CD4-positive, alpha-beta T cell (primary cell): ENCODE measurements at regions not wholly inside any gene's neighbourhood (a gene's known extent, or its start where the extent isn't known, plus 50 kb on each side); places are given as distances from the start of the nearest gene placed in this dataset.

Experiments used
- ATAC-seq: fragments of 200-7000 bp; cut with Tn5 transposase; one replicate; pipeline ENCODE4 v1.10.0; 2022; ENCODE audit warnings: mild to moderate bottlenecking; ENCODE audit not compliant: poor library complexity
- CTCF ChIA-PET: fragments of 350-600 bp; sonication (Branson Sonifier 250); formaldehyde crosslinking; loops from one replicate; lab custom pipeline; 2021; ENCODE audit warnings: antibody characterized with exemption, inconsistent platforms; lab: Charles Lee
- POLR2A ChIA-PET: fragments of 350-600 bp; sonication (Branson Sonifier 250); formaldehyde crosslinking; loops from one replicate; lab custom pipeline; 2021; ENCODE audit warnings: antibody characterized with exemption, inconsistent platforms; lab: Charles Lee
- DNase-seq, 14 experiments: peaks; one replicate each; pipeline ENCODE4 v3.0.0-alpha.2; 2013 to 2020; ENCODE audit warnings: mixed read lengths in 2 of 14
- H3K27ac ChIP-seq, 2 donors: one replicate each; pipeline versions ENCODE4 v1.5.1 to v1.7.0; 2013; ENCODE audit warnings: low read length in 2 of 2, low read depth in 1 of 2, mild to moderate bottlenecking in 1 of 2
- H3K27me3 ChIP-seq, 2 experiments: 1 replicate in 1 of 2; 2 replicates in 1 of 2; pipeline versions ENCODE4 v1.6.1 to v1.7.0; 2013; ENCODE audit warnings: low read length in 2 of 2, control low read depth in 1 of 2, mild to moderate bottlenecking in 1 of 2, moderate library complexity in 1 of 2; ENCODE audit not compliant: insufficient read depth in 2 of 2, control insufficient read depth in 1 of 2
- H3K36me3 ChIP-seq: one replicate; pipeline ENCODE4 v1.6.1; 2013; ENCODE audit warnings: low read length, control low read depth; ENCODE audit not compliant: insufficient read depth
- H3K4me1 ChIP-seq: one replicate; pipeline ENCODE4 v1.6.1; 2013; ENCODE audit warnings: low read length, control low read depth; ENCODE audit not compliant: insufficient read depth
- H3K4me3 ChIP-seq: one replicate; pipeline ENCODE4 v1.5.1; 2013; ENCODE audit warnings: mild to moderate bottlenecking, low read length, moderate library complexity
- H3K9me3 ChIP-seq, 2 experiments: 1 replicate in 1 of 2; 2 replicates in 1 of 2; pipeline versions ENCODE4 v1.6.1 to v1.7.0; 2013; ENCODE audit warnings: low read length in 2 of 2, mild to moderate bottlenecking in 2 of 2, control low read depth in 1 of 2, moderate library complexity in 1 of 2; ENCODE audit not compliant: control insufficient read depth in 1 of 2, insufficient read depth in 1 of 2
- H3K27ac Mint-ChIP-seq: one replicate; pipeline ENCODE4 v1.8.0; 2020; ENCODE audit warnings: mixed read lengths
- H3K27me3 Mint-ChIP-seq: one replicate; pipeline ENCODE4 v1.8.0; 2021; ENCODE audit warnings: mixed read lengths
- H3K36me3 Mint-ChIP-seq: one replicate; pipeline ENCODE4 v1.8.0; 2021; ENCODE audit warnings: low read depth, mixed read lengths
- H3K4me1 Mint-ChIP-seq: one replicate; pipeline ENCODE4 v1.8.0; 2021; ENCODE audit warnings: low read depth, mixed read lengths
- H3K4me3 Mint-ChIP-seq: one replicate; pipeline ENCODE4 v1.8.0; 2020; ENCODE audit warnings: mild to moderate bottlenecking, mixed read lengths
- H3K9me3 Mint-ChIP-seq: one replicate; pipeline ENCODE4 v1.8.0; 2020; ENCODE audit warnings: mixed read lengths
- intact Hi-C, 2 experiments: fragments of 100-400 bp; cut with DNase I in 1 of 2; cut with micrococcal nuclease in 1 of 2; formaldehyde crosslinking; loops; one replicate each; pipeline versions ENCODE4 v1.15.1 to v1.9.0; 2023 to 2025; cut with DNase I, micrococcal nuclease
- TF ChIP-seq, protein P1 (sequence below): fragments of 200-600 bp; IDR thresholded peaks from one replicate; pipeline ENCODE4 v1.8.0; 2022; ENCODE audit warnings: antibody characterized with exemption, mild to moderate bottlenecking

GRCh38 chr6:23106951-23107350 is 537.6 kb downstream of the HDGFL1 start:
- H3K9me3 Mint-ChIP-seq, result peaks cover 13% of the 10 kb centered on the region
- Histone ChIP-seq H3K9me3 (peaks cover 0 to 6% of the 10 kb centered on the region in 2 experiments), H3K36me3 (no peaks in the 10 kb centered on the region), H3K4me1 (no peaks in the 10 kb centered on the region), H3K27ac (no peak overlapping the region), H3K4me3 (no peak overlapping the region), H3K27me3 (no peaks in the 10 kb centered on the region)
- DNase-seq (no peak), ATAC-seq (no peak)
- ChIA-PET CTCF (no interaction called here), POLR2A (no interaction called here)
- H3K36me3 Mint-ChIP-seq, result no peaks in the 10 kb centered on the region
- H3K4me1 Mint-ChIP-seq, result no peaks in the 10 kb centered on the region
- no peak overlapping the region for H3K27ac Mint-ChIP-seq
- no peak overlapping the region for H3K4me3 Mint-ChIP-seq
- no peaks in the 10 kb centered on the region for H3K27me3 Mint-ChIP-seq
- intact Hi-C loops, result no loop called here
- TF ChIP-seq, protein P1, sequence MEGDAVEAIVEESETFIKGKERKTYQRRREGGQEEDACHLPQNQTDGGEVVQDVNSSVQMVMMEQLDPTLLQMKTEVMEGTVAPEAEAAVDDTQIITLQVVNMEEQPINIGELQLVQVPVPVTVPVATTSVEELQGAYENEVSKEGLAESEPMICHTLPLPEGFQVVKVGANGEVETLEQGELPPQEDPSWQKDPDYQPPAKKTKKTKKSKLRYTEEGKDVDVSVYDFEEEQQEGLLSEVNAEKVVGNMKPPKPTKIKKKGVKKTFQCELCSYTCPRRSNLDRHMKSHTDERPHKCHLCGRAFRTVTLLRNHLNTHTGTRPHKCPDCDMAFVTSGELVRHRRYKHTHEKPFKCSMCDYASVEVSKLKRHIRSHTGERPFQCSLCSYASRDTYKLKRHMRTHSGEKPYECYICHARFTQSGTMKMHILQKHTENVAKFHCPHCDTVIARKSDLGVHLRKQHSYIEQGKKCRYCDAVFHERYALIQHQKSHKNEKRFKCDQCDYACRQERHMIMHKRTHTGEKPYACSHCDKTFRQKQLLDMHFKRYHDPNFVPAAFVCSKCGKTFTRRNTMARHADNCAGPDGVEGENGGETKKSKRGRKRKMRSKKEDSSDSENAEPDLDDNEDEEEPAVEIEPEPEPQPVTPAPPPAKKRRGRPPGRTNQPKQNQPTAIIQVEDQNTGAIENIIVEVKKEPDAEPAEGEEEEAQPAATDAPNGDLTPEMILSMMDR, result no peak

- Histone ChIP-seq H3K4me3 (no peak overlapping the region), H3K27ac (no peak overlapping the region), H3K36me3 (no peaks in the 10 kb centered on the region), H3K4me1 (no peaks in the 10 kb centered on the region), H3K9me3 (peaks cover 0 to 4% of the 10 kb centered on the region in 2 experiments), H3K27me3 (no peaks in the 10 kb centered on the region)
- Mint-ChIP-seq H3K27me3 (no peaks in the 10 kb centered on the region), H3K4me1 (no peaks in the 10 kb centered on the region), H3K27ac (no peak overlapping the region), H3K4me3 (no peak overlapping the region), H3K9me3 (peaks cover 11% of the 10 kb centered on the region), H3K36me3 (no peaks in the 10 kb centered on the region)
- intact Hi-C loops, result no loop called here
- CTCF ChIA-PET, result no interaction called here
- POLR2A ChIA-PET, result no interaction called here
- ATAC-seq, result no peak
- DNase-seq, result no peak
- TF ChIP-seq, protein P1, result no peak
These were observed 542.6 kb downstream of the HDGFL1 start for GRCh38 chr6:23111984-23112383.

DNA sequence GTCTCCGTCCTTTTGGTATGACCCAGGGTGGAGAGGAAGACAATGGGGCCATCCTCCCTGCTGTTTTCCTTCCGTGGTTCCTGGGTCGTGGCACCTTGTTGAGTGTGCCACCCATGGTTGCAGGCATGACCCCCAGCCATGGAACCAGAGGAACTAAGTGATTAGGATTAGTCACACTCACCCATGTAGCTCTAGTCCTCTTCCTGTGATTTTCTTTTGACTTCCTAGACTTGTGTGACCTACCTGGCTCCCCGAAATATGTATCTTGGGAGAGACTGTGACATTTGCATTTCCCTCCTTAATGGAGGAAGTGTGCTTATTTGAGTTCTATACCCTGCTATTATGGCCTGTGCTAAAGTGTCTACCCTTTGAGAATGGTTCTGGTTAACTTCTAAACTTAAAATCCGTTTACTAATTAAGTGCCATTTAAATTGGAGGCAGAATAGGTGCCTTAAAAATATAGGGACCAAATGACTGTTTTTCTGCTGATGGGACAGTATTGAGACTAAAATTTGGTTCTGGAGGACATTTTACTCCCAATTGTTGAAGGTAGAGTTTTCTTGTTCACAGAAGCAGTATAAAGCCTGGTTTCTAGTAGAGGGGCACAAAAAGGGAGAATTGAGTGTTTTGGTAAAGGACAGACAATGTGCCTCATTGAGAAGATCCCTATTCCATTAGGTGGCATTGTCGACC is 545.6 kb downstream of the HDGFL1 start:
- H3K4me3 Mint-ChIP-seq, result no peak overlapping the region
- ATAC-seq, result no peak

More for the DNA sequence above, 545.6 kb downstream of the HDGFL1 start:
- no peaks in the 10 kb centered on the region for H3K4me1 ChIP-seq
- H3K9me3 Mint-ChIP-seq, result peaks cover 6% of the 10 kb centered on the region
- H3K27ac ChIP-seq, result no peak overlapping the region
- peaks cover 0 to 4% of the 10 kb centered on the region in 2 experiments for H3K9me3 ChIP-seq
- H3K4me1 Mint-ChIP-seq, result no peaks in the 10 kb centered on the region
- no peaks in the 10 kb centered on the region for H3K27me3 ChIP-seq
- TF ChIP-seq, protein P1, result no peak
- no peak overlapping the region for H3K27ac Mint-ChIP-seq
- intact Hi-C loops, result no loop called here
- H3K36me3 Mint-ChIP-seq, result no peaks in the 10 kb centered on the region
- CTCF ChIA-PET, result no interaction called here
- no peak overlapping the region for H3K4me3 ChIP-seq
- no peaks in the 10 kb centered on the region for H3K27me3 Mint-ChIP-seq
- POLR2A ChIA-PET, result no interaction called here
- no peak for DNase-seq
- H3K36me3 ChIP-seq, result no peaks in the 10 kb centered on the region
